HG02759 (cell line): ENCODE measurements at regions not wholly inside any gene's neighbourhood (a gene's known extent, or its start where the extent isn't known, plus 50 kb on each side); places are given as distances from the start of the nearest gene placed in this dataset.

Experiments
- ATAC-seq: cut with Tn5 transposase; IDR thresholded peaks from one replicate; pipeline ENCODE4 v1.9.1; 2021; ENCODE audit warnings: mild to moderate bottlenecking, moderate library complexity; ENCODE audit not compliant: unreplicated experiment

DNA sequence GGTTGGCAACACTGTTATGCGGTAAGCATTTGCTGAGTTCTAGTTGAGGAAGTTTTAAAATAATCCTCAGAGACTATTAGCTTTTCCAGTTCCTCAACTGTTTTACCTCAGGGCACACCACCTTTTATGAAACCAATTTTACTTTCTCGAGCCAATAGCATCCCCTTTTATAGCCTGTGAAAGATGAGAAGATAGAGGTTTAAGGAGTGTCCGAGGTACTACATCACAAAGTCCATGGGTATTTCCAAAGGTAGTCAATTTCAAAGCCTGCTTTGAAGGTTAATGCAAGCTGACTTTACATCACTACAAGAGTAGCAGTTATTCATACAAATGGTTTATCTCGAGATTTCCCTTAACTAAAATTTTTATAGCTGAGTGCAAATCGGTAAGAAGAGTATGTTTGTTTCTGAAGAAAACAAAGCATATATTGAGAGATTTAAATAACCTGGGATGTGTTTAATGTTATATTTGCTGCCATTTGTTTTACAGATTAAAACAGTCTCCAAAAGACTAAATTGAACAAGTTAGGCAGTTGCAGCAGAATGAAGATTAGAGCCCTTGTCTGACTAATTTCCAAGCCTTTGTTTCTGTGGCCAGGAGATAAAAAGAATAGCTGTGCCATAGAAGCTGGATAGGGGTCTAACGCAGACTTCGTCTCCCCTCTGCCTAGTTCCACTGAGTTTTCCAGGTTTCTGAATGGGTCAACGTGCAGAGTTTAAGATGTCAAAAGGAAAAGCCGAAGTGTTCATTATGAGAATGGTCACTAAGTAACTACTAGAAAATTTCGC is 74.7 kb upstream of the TRPC4 start:
- ATAC-seq, result no peak

DNA sequence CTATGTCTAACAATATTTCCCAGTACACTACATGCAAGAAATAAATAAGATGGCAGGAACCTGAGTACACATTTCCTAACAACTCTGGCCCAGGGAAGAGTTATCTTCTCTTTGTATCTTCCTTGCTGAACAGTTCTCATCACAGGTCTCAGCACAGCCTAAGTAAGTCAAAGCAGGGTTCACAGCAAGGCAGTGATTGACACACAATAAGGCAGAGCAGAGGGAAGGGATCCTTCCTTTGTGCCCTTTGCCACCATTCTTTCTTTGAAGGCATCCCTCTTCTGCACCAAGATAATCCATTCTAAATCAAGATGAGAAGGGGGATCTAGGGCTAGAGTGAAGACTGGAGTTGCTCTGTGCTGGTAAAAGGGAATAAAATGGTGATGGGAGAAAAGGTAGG is 73.4 kb upstream of the TRPC4 start:
- no peak for ATAC-seq

DNA sequence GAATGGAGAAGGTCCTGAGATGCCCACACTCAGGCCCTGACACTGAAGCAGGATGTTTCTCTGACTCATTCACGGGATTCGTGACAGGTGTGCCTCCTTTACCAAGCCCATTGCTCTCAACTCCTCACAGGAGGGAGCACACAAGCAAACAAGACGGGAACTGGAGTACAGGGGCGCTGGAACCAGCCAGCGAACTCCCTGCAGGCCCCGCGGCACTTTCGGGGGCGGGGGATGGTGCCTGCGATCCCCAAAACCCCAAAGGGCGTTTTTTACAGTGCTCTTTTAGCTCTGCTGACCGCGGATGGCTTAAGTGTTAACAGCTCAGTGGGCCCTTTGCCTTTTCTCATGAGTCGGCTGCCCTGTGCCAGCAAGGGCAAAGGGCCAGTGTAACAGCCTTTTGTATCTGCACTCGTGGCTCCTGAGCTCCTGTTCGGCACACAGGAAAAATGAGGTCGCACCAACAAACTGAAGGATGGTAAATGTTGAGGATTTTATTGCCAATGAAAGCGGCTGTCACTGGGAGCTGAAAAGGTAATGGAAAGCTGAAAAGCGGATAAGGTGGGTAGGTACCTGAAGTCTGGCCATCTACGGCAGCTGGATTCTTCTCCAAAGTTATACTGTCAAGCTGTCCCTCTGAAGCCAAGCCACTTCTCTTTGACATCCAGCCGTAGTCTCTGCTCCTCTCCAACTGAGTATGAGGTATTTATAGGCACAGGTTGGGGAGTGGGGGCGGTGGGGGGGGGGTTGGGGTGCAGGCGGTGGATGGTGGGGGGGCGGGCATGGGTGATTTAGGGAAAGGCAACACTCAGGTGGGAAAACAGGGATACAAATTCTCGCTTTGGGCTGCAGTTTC is 65.0 kb upstream of the TRPC4 start:
- ATAC-seq, result no peak

DNA sequence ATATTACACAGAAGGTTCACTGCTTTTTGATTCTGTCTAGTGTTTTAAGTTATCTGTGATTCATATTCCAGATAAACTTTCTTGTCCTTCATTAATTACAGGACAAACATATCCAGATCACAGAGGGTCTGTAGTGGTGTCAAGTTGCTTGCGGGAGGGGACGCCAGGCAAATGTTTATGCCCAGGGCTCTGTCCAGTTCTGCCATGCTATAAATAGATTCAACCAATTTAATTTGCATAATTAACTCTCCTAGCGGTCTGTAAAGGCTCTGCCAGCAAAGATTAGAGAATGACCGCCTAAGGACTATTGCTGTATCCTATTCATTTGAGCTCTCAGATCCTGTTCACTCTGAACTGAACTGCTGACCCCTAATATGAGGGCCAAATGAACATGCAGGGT is 59.7 kb upstream of the TRPC4 start:
- no peak for ATAC-seq

DNA sequence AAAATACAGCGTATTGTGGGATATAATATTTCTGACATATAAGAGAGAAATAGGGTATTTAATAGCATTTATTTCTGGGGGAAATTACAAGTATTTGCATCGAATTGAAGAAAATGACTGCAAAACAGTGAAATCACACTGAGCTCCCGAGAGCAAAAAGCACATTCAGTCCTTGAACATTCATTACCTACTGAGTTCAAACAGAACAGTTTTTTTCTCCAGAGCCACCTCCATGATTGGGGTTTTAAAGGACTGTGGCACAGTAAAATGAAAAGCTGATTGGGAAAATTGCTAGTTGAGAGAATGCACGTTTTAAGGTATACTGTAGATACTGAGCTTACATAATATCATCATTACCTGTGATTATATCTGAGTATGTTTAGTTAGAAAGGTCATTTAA is 58.0 kb upstream of the TRPC4 start:
- ATAC-seq, result no peak

DNA sequence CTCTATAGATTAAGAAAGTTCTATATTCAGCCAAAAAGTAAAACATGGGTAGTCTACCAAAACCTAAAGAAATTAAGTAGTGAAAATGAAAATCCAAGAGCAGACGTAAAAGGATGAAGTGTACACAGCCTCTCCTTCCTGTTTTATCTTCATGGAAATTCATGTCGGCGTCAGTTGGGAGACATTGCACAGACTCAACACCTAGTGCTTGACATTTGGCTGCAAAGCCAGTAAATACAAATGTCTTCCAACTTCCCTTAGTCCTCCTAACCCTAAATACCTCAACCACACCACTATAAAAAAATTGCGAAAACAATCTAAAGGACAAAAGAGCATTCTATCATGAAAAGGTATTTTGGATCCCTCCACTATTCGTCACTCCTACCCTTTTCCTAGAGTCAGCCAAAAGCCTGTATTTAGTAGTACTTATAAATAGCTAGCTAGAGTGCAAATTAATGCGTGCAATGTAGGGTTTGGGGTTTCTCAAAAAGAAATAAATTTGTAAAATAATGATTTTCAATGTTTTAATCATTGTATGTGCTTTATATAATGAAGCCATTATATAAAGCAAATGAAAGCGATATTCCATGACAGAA is 56.4 kb upstream of the TRPC4 start:
- ATAC-seq, result no peak

DNA sequence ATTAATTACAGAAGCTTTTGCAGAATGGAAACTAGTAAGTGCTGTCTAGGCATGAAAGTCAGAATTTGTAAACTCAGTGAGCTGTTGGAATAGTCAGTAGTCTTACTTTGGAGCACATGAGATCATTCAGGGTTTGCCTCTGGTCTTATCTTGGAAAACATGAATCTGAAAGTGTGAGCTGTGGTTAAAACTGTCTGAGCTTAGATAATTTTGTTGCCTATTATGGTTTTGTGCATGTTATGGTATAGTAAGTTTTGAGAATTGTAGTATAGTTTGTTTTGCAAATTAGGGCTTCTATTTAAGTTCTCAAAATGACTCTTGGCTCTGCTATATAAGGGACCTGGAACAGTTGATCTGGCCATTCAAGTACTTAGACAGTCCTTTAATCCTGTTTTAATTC is 53.7 kb upstream of the TRPC4 start:
- no peak for ATAC-seq

DNA sequence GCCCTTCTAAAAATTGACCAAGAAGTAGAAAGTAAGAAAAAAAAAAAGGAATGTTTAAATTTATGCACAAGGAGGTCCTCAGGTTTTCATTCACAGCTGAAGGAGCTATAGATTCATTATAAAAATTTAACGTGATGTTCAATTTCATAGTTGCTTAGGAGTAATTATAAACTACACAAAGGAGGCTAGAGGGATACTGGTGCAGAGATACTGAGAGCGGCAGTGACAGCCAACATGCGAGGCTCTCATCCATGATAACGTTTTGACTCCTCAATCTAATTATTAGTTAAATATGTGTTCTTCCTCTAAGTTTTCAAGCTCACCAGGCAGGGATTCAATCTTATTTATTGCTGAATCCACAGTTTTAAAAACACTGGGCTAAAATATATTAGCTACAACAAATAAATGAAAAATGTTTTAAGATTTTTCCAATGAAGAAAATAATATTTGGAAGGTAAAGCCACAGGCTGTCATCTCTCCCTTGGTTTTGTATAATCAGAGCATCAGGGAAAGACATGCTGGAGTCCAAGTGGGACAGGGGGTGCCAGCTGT is 49.8 kb upstream of the TRPC4 start:
- no peak for ATAC-seq
